Hepatocyte (in vitro differentiated cells): ENCODE measurements at regions not wholly inside any gene's neighbourhood (a gene's known extent, or its start where the extent isn't known, plus 50 kb on each side); places are given as distances from the start of the nearest gene placed in this dataset.

Experiments used
- DNase-seq: peaks from one replicate; pipeline ENCODE4 v3.0.0-alpha.2; 2016; ENCODE audit warnings: low spot score
- H2AFZ ChIP-seq: fragments of 200-600 bp; sonication (generic); 2 replicates; pipeline ENCODE4 v1.6.0; 2016; ENCODE audit warnings: antibody characterized with exemption, mild to moderate bottlenecking
- H3K27ac ChIP-seq: fragments of 200-600 bp; sonication (generic); 2 replicates; pipeline ENCODE4 v1.5.1; 2016; ENCODE audit warnings: mild to moderate bottlenecking
- H3K27me3 ChIP-seq: fragments of 200-600 bp; sonication (generic); 2 replicates; pipeline ENCODE4 v1.6.1; 2016
- H3K36me3 ChIP-seq: fragments of 200-600 bp; sonication (generic); replicated peaks from 2 replicates; pipeline ENCODE4 v1.5.1; 2016; ENCODE audit warnings: low read depth; ENCODE audit not compliant: insufficient read depth
- H3K4me1 ChIP-seq: fragments of 200-600 bp; sonication (generic); 2 replicates; pipeline ENCODE4 v1.5.1; 2016; ENCODE audit warnings: mild to moderate bottlenecking, moderate library complexity; ENCODE audit not compliant: insufficient read depth
- H3K4me2 ChIP-seq: fragments of 200-600 bp; sonication (generic); 2 replicates; pipeline ENCODE4 v1.6.0; 2016
- H3K4me3 ChIP-seq: fragments of 200-600 bp; sonication (generic); 2 replicates; pipeline ENCODE4 v1.5.1; 2016; ENCODE audit warnings: mild to moderate bottlenecking
- H3K79me2 ChIP-seq: fragments of 200-600 bp; sonication (generic); 2 replicates; pipeline ENCODE4 v1.6.0; 2017; ENCODE audit warnings: mild to moderate bottlenecking
- H3K9me2 ChIP-seq: fragments of 200-600 bp; sonication (generic); replicated peaks from 2 replicates; pipeline ENCODE4 v1.6.0; 2017; ENCODE audit warnings: mild to moderate bottlenecking; ENCODE audit not compliant: insufficient read depth
- H3K9me3 ChIP-seq: fragments of 200-600 bp; sonication (generic); 2 replicates; pipeline ENCODE4 v1.5.1; 2016; ENCODE audit warnings: low read depth, mild to moderate bottlenecking
- H4K20me1 ChIP-seq: fragments of 200-600 bp; sonication (generic); 2 replicates; pipeline ENCODE4 v1.6.0; 2016; ENCODE audit warnings: mild to moderate bottlenecking; ENCODE audit not compliant: insufficient read depth, poor library complexity, severe bottlenecking
- CTCF ChIP-seq: fragments of 200-600 bp; sonication (generic); IDR thresholded peaks from 2 replicates; pipeline ENCODE4 v1.5.1; 2016; ENCODE audit warnings: antibody characterized with exemption, mild to moderate bottlenecking; ENCODE audit not compliant: poor library complexity
- EZH2 ChIP-seq: fragments of 200-600 bp; sonication (generic); IDR thresholded peaks from 2 replicates; pipeline ENCODE4 v1.6.1; 2016; ENCODE audit warnings: antibody characterized with exemption, mild to moderate bottlenecking, borderline replicate concordance
- EZH2phosphoT487 ChIP-seq: fragments of 200-600 bp; sonication (generic); IDR thresholded peaks from one replicate; pipeline ENCODE4 v1.6.1; 2018; ENCODE audit warnings: antibody characterized with exemption, mild to moderate bottlenecking, low read depth, moderate library complexity; ENCODE audit not compliant: unreplicated experiment, severe bottlenecking
- WGBS: methylation state at CpG from one replicate; pipeline ENCODE4 v1.1.6; 2016; ENCODE audit warnings: low lambda C conversion rate; ENCODE audit errors: missing lambda C conversion rate; 5-methylcytosine and 5-hydroxymethylcytosine counted together

DNA sequence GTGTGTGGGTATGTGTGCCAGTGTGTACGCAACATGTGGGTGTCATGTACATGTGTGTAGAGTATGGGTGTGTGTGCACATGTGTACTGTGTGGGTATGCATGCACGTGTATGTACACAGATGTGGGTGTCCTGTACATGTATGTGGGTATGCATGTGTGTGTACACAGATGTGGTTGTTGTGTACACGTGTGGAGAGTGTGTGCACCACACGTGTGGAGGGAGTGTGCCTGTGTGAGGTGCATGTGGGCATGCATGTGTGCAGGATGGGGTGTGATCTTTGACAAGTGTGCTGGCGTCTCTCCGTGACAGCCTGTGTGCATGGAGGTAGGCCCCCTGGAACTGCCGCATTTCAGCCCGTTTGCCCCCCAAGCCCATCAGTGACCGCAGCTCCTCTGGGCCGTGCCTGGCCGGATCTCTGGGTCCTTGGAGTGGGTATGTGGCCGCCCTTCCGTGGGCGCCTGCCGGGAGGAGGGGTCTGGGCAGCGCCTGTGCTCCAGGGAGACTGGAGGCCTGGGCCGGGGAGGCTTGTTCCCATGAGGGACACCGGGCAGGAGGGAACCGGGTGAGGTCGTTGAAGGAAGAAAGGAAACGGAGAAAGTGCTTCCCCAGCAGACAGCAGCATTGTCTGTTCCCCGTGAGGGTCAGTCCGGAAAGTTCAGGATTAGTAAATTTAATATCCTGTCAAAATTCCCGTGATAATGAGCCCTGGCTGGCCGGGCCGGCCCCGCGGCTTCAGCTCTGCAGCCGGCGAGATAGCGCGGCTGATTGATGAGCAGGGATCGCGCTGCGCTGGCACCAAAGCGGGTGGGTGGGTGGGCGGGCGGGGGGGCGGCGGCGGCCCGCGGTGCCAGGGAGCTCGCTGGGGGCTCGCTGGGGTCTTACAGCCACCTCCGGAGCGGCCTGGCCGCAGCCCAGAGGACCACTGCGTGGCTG, 91.1 kb upstream of the SOX1 start:
- Histone ChIP-seq H3K4me2 (no peak overlapping the region), H3K4me1 (no peaks in the 10 kb centered on the region), H3K27ac (no peak overlapping the region), H3K79me2 (no peaks in the 10 kb centered on the region), H4K20me1 (no peaks in the 10 kb centered on the region), H3K27me3 (peaks cover 29% of the 10 kb centered on the region), H3K36me3 (no peaks in the 10 kb centered on the region), H3K9me2 (no peaks in the 10 kb centered on the region), H3K4me3 (no peak overlapping the region), H2AFZ (no peak overlapping the region), H3K9me3 (no peaks in the 10 kb centered on the region)
- no peak for DNase-seq
- WGBS: 93% methylated on average over 27 of the region's 49 CpGs
- no peak for TF ChIP-seq EZH2
- TF ChIP-seq EZH2phosphoT487: no peak
- no peak for TF ChIP-seq CTCF

GRCh38 chr13:111976474-111977178, 90.3 kb upstream of the SOX1 start:
- Histone ChIP-seq H3K9me3 (no peaks in the 10 kb centered on the region), H3K4me1 (no peaks in the 10 kb centered on the region), H4K20me1 (no peaks in the 10 kb centered on the region), H3K27me3 (peaks cover 32% of the 10 kb centered on the region), H3K9me2 (no peaks in the 10 kb centered on the region), H3K36me3 (no peaks in the 10 kb centered on the region), H3K4me3 (no peak overlapping the region), H3K79me2 (no peaks in the 10 kb centered on the region), H3K27ac (no peak overlapping the region), H3K4me2 (no peak overlapping the region), H2AFZ (no peak overlapping the region)
- no peak for TF ChIP-seq EZH2phosphoT487
- no peak for TF ChIP-seq EZH2
- no peak for DNase-seq
- 92% methylated on average over 10 of the region's 17 CpGs for WGBS

GRCh38 chr13:111977179-111977506, 89.8 kb upstream of the SOX1 start:
- H3K27ac ChIP-seq: no peak overlapping the region
- 84% methylated on average over 13 of the region's 13 CpGs for WGBS
- peaks cover 28% of the 10 kb centered on the region for H3K27me3 ChIP-seq
- no peaks in the 10 kb centered on the region for H3K9me2 ChIP-seq
- no peaks in the 10 kb centered on the region for H3K36me3 ChIP-seq
- TF ChIP-seq CTCF (no peak), EZH2phosphoT487 (no peak), EZH2 (no peak)
- H2AFZ ChIP-seq: no peak overlapping the region
- DNase-seq: no peak
- H3K4me2 ChIP-seq: no peak overlapping the region
- no peaks in the 10 kb centered on the region for H3K4me1 ChIP-seq
- no peaks in the 10 kb centered on the region for H4K20me1 ChIP-seq
- H3K4me3 ChIP-seq: no peak overlapping the region
- H3K79me2 ChIP-seq: no peaks in the 10 kb centered on the region
- H3K9me3 ChIP-seq: no peaks in the 10 kb centered on the region

- no peaks in the 10 kb centered on the region for H3K4me1 ChIP-seq
- no peak for DNase-seq
- H3K9me2 ChIP-seq: no peaks in the 10 kb centered on the region
- H3K4me3 ChIP-seq: no peak overlapping the region
- H3K79me2 ChIP-seq: no peaks in the 10 kb centered on the region
- no peak overlapping the region for H3K27ac ChIP-seq
- WGBS: 69% methylated on average over 4 of the region's 4 CpGs
- peaks cover 14% of the 10 kb centered on the region for H3K27me3 ChIP-seq
- no peak for TF ChIP-seq CTCF
- H3K9me3 ChIP-seq: no peaks in the 10 kb centered on the region
- H4K20me1 ChIP-seq: no peaks in the 10 kb centered on the region
- H2AFZ ChIP-seq: no peak overlapping the region
- no peak overlapping the region for H3K4me2 ChIP-seq
- no peaks in the 10 kb centered on the region for H3K36me3 ChIP-seq
Observed at GRCh38 chr13:111978546-111978945, 88.4 kb upstream of the SOX1 start.
